ENCODE measurements at regions not wholly inside any gene's neighbourhood (a gene's known extent, or its start where the extent isn't known, plus 50 kb on each side); places are given as distances from the start of the nearest gene placed in this dataset.

DNA sequence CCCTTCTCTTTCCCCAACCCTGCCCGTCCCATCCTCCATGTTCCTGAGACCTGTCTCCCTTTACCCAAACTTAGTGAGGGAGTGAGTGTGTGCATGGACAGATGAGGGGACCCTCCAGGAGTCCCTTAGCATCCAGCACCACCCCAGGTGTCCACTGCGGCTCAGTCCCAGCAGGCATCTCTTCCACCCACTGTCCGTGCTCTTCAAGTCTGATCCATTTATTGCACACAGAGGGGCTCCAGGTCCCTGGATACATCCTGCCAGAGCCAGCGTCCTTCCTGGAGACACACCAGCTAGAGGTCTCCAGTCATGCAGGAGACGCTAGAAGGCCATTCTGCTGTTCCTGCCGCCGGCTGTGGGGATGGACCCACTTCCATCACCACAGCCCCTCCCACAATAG lies 239.2 kb downstream of the ADGRD1 start:
- no peak overlapping the region for H3K27ac ChIP-seq
- no peaks in the 10 kb centered on the region for H3K27me3 ChIP-seq
- intact Hi-C loops (cut with DNase I): no loop called here
- H3K4me1 ChIP-seq: no peaks in the 10 kb centered on the region
- ATAC-seq: no peak
- 52 to 56% methylated on average over 7 of the region's 7 CpGs for WGBS, 2 donors
- no peak for TF ChIP-seq CTCF (IDR thresholded peaks at IDR 0.05)
- TF ChIP-seq POLR2A (IDR thresholded peaks at IDR 0.05): no peak
- no peaks in the 10 kb centered on the region for H3K9me3 ChIP-seq
- no peak for DNase-seq
- no peak overlapping the region for H3K4me3 ChIP-seq
- H3K36me3 ChIP-seq (replicated peaks in 1 of 2; ENCODE audit: insufficient read depth in 1 of 2, low read depth in 2 of 2): no peaks in the 10 kb centered on the region

GRCh38 chr12:131194166-131194565 lies 240.5 kb downstream of the ADGRD1 start:
- Histone ChIP-seq H3K36me3 (replicated peaks in 1 of 2; ENCODE audit: insufficient read depth in 1 of 2, low read depth in 2 of 2) (no peaks in the 10 kb centered on the region), H3K9me3 (no peaks in the 10 kb centered on the region), H3K4me3 (no peak overlapping the region), H3K4me1 (no peaks in the 10 kb centered on the region), H3K27me3 (no peaks in the 10 kb centered on the region), H3K27ac (no peak overlapping the region)
- 66 to 70% methylated on average over 5 of the region's 5 CpGs for WGBS, 2 donors
- no peak for ATAC-seq
- TF ChIP-seq POLR2A (IDR thresholded peaks at IDR 0.05) (no peak), CTCF (IDR thresholded peaks at IDR 0.05) (no peak)
- intact Hi-C loops (cut with DNase I): no loop called here
- no peak for DNase-seq

GRCh38 chr12:131195796-131196195 lies 242.1 kb downstream of the ADGRD1 start:
- Histone ChIP-seq H3K27ac (no peak overlapping the region), H3K4me1 (no peaks in the 10 kb centered on the region), H3K27me3 (no peaks in the 10 kb centered on the region), H3K9me3 (no peaks in the 10 kb centered on the region), H3K36me3 (replicated peaks in 1 of 2; ENCODE audit: insufficient read depth in 1 of 2, low read depth in 2 of 2) (no peaks in the 10 kb centered on the region), H3K4me3 (no peak overlapping the region)
- ATAC-seq: no peak
- 83 to 85% methylated on average over 9 of the region's 9 CpGs for WGBS, 2 donors
- no peak for DNase-seq
- intact Hi-C loops (cut with DNase I): no loop called here
- TF ChIP-seq POLR2A (IDR thresholded peaks at IDR 0.05) (no peak), CTCF (IDR thresholded peaks at IDR 0.05) (no peak)

GRCh38 chr12:131196220-131196619 lies 242.5 kb downstream of the ADGRD1 start:
- no peaks in the 10 kb centered on the region for H3K27me3 ChIP-seq
- no peaks in the 10 kb centered on the region for H3K36me3 ChIP-seq (replicated peaks in 1 of 2; ENCODE audit: insufficient read depth in 1 of 2, low read depth in 2 of 2)
- intact Hi-C loops (cut with DNase I): no loop called here
- WGBS, 2 donors: 65% methylated on average over 4 of the region's 4 CpGs
- no peaks in the 10 kb centered on the region for H3K9me3 ChIP-seq
- DNase-seq (no peak), ATAC-seq (no peak)
- no peaks in the 10 kb centered on the region for H3K4me1 ChIP-seq
- no peak overlapping the region for H3K4me3 ChIP-seq
- no peak overlapping the region for H3K27ac ChIP-seq
- TF ChIP-seq CTCF (IDR thresholded peaks at IDR 0.05) (no peak), POLR2A (IDR thresholded peaks at IDR 0.05) (no peak)

DNA sequence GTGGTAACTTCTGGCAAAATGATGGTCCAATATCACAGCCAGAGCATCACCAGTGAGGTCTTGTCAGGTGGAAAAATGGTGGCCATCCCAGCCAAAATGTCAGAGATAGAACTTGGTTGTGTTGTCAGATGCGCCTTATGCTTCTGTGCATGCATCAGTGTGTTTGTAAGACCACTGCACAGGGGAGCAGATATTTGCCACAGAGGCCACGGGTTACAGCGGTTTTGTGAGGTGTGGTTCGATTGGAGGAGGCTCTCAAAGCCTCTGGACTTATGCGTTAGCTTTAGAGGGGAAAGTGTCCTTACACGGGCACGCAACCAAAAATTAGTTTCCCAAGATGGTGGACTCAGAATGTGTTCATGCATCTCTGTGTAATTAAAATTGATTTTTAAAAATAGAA lies 243.8 kb downstream of the ADGRD1 start:
- H3K27me3 ChIP-seq: no peaks in the 10 kb centered on the region
- no peaks in the 10 kb centered on the region for H3K4me1 ChIP-seq
- no peak for TF ChIP-seq CTCF (IDR thresholded peaks at IDR 0.05)
- TF ChIP-seq POLR2A (IDR thresholded peaks at IDR 0.05): no peak
- ATAC-seq (no peak), DNase-seq (no peak)
- H3K9me3 ChIP-seq: no peaks in the 10 kb centered on the region
- H3K36me3 ChIP-seq (replicated peaks in 1 of 2; ENCODE audit: insufficient read depth in 1 of 2, low read depth in 2 of 2): no peaks in the 10 kb centered on the region
- 74 to 79% methylated on average over 7 of the region's 7 CpGs for WGBS, 2 donors
- H3K27ac ChIP-seq: no peak overlapping the region
- no peak overlapping the region for H3K4me3 ChIP-seq
- intact Hi-C loops (cut with DNase I): no loop called here
